GM21367 (cell line): ENCODE measurements at regions not wholly inside any gene's neighbourhood (a gene's known extent, or its start where the extent isn't known, plus 50 kb on each side); places are given as distances from the start of the nearest gene placed in this dataset.

Experiments used
- ATAC-seq: cut with Tn5 transposase; IDR thresholded peaks from one replicate; pipeline ENCODE4 v1.9.1; 2021; ENCODE audit not compliant: unreplicated experiment

GRCh38 chr3:66740260-66740659, 239.4 kb upstream of the LRIG1 start:
- ATAC-seq = no peak

- ATAC-seq = no peak
These were observed 243.7 kb upstream of the LRIG1 start for GRCh38 chr3:66744521-66744920.

DNA sequence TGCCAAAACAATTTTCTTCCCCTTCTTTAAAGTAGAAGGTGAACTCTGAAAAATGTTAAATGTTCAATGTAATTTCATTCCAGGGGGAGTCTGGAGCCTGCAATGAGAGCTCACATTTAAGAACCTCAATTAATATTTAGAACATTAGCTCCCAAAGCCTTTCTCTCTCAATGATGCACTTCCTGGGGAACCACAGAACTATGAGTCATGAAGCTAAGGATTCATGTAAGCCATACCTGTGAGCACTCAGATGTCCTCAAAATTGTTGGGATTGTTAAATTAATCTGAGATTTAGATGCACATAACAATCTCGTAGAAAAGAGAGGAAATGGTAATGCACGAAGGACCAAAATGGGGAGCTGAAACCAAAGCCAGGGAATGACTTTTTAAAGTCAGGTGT, 244.2 kb upstream of the LRIG1 start:
- ATAC-seq = no peak

- ATAC-seq = no peak
These were observed 246.4 kb upstream of the LRIG1 start for GRCh38 chr3:66747261-66747660.

GRCh38 chr3:66747696-66748095, 246.9 kb upstream of the LRIG1 start:
- no peak for ATAC-seq

- no peak for ATAC-seq
These were observed 247.5 kb upstream of the LRIG1 start for GRCh38 chr3:66748175-66748876.

- ATAC-seq = no peak
These were observed 246.3 kb upstream of the KBTBD8 start for GRCh38 chr3:66751842-66752241.

DNA sequence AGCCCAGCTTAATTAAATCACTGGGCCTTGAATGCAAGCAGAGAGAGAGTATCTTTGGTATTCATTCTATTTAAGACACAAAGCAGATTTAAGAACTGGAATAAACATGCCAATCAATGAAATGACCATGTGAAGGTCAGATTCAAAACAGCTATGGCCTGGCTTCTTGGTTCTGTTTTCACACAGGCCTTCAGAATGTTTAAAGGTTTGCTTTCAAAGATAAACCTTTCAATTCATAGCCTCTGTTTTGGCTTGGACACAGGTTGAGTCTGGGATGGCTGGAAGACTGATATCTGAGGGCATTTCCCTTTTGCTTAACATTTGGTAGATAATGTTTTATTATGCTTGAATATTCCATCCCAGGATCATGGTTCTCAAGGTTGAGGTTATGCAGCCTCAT, 244.4 kb upstream of the KBTBD8 start:
- no peak for ATAC-seq

DNA sequence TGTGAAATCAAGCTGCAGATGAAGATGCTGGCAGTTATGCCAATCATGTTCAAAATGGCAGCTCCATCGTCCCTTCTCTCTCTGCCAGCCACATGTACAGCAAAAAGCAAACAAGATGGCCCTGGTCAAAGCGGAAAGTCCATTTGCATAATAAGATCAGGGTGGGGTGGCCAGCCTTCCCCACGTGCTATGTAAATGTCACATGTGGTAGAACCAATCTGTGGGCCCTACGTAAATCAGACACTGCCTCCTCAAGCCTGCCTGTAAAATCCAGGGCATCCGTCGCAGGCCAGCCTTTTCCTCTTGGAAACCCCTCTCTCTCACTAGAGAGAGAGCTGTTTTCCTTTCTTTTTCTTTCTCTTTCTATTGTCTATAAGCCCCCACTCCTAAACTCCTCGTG, 243.5 kb upstream of the KBTBD8 start:
- ATAC-seq = no peak

GRCh38 chr3:66755924-66756323, 242.2 kb upstream of the KBTBD8 start:
- ATAC-seq = no peak

- no peak for ATAC-seq
These were observed 241.6 kb upstream of the KBTBD8 start for GRCh38 chr3:66756468-66757036.

GRCh38 chr3:66761093-66761780, 236.9 kb upstream of the KBTBD8 start:
- no peak for ATAC-seq

- ATAC-seq = no peak
These were observed 235.0 kb upstream of the KBTBD8 start for GRCh38 chr3:66762916-66763693.

DNA sequence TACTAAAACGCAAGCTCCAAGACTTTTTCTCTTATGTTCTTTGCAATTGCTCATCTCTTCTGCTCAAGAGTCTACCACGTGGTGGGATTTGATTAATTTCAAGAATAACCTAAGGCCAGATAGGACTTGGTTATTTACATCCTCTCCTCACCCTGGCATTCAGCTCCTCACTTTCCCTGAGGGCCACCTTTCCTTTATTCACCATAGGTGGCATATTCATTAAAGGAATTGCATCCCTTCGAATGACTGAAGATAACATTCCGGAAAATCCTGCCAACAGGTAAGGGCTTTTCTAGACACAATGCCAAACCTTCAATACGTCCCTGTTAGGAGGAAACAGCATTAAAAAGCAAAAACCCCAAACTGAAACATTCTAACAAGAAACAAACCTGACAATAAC, 220.0 kb upstream of the KBTBD8 start:
- ATAC-seq = no peak

DNA sequence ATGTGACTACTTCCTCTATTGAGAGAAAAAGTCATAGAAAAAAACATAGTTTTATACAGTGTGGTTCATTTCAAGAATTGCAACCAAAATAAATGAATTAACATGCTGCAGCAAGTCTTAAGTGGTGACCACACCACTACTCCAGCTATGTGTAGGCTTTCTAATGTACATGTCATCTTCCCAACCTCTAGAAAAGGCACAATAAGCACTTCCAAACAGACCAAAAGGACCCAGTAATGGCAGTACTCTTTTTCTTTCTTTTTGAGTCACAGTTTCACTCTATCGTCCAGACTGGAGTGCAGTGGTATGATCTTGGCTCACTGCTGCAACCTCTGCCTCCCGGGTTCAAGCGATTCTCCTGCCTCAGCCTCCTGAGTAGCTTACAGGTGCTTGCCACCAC, 219.3 kb upstream of the KBTBD8 start:
- no peak for ATAC-seq

DNA sequence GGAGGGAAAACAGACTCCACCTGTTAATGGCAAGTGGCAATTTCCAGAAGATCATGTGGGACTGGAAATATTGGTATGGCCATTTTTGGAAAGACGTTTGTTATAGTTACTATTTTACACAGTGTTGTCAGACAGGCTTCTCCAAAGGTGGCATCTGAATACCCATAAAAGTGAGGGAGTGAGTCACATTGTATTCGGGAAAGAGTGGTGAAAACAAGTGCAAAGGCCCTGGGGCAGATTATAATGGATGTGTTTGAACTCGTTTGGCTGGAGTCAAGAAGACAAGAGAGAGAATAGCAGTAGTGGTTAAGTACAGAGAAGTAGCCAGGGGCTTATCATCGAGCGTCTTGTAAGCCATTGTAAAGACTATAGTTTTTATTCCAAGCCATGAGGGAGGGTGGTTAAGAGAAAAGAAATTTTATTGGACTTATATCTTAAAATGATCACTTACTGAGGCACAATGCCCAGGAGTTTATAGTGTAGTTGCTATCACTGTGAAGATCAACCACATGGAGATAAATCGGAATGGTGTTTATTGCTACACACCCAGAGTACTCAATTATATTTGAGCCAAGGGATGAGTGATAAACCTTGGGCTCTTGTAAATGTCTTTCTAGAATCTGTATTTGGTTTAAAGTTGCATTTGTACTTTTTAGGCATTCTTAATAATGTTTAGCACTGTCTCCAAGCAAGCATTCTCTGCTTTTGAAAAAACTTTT, 212.8 kb upstream of the KBTBD8 start:
- ATAC-seq = no peak

GRCh38 chr3:66789580-66790237, 208.4 kb upstream of the KBTBD8 start:
- no peak for ATAC-seq

DNA sequence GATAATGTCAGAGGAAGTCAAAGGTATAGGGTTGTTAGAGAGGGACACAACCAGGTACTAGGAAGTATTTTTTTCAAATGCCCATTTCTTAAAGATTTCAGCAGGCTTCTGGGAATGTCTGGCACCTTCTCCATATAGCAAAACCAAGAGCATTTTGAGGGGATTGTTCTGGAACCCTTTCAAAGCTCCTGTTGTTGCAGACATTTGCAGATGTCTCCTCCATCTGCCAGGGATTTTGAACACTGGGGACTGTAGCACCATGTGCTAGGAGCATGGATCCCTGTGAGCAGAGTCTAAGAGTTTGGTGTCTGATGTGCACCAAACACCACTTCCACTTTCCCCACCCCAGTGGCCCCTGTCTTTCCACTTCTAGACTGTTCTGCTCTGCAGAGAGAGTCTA, 206.0 kb upstream of the KBTBD8 start:
- ATAC-seq = no peak

DNA sequence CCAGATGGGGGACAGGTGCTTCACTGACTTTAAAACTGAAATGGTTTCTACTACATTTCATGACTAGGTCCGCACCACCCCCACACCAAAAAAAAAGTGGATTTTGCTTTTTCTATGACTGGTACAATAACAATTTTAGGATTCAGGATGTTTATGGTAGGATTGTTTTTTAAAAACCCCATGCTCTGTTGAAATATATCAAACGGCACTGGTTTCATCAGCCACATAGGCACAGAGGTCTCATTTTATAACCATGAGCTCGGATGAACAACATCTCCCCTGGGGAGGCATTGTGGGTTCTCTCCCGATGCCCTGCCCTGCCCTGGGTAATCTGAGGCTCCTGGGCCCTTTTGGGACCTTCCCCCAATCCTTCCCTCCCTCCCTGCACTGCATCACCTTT, 202.7 kb upstream of the KBTBD8 start:
- ATAC-seq = no peak

- ATAC-seq = no peak
These were observed 201.8 kb upstream of the KBTBD8 start for GRCh38 chr3:66796343-66796742.
